NCI-H69 (cell line): ENCODE measurements at regions not wholly inside any gene's neighbourhood (a gene's known extent, or its start where the extent isn't known, plus 50 kb on each side); places are given as distances from the start of the nearest gene placed in this dataset.

Experiments used
- DNase-seq: peaks from one replicate; lab custom pipeline; 2025; lab: John Stamatoyannopoulos, UW

GRCh38 chr15:79185199-79185598, 94.6 kb upstream of the RASGRF1 start:
- DNase-seq = peak; percentile 4

- DNase-seq = peak; percentile 50
These were observed 93.9 kb upstream of the RASGRF1 start for GRCh38 chr15:79184465-79184892.

DNA sequence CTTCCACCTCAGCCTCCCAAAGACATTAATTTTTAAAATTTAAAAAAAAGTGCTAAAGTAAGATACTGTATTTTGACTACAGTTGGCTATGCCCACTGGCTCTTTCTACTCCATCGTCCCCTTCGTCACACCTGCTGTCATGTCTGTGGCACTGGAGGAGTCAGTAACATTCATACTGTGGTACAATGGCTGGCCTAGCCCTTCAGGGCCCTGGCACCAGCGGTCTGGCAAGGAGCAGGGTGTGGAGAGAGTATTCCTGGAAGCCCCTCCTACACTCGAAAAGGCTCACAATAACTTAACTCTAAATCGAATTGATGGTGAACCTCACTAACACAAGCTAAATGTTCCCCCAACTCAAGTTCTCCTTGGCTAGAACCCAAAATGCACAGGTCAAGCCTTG, 89.7 kb upstream of the RASGRF1 start:
- no peak for DNase-seq

GRCh38 chr15:79179597-79179996, 89.0 kb upstream of the RASGRF1 start:
- DNase-seq = no peak

DNA sequence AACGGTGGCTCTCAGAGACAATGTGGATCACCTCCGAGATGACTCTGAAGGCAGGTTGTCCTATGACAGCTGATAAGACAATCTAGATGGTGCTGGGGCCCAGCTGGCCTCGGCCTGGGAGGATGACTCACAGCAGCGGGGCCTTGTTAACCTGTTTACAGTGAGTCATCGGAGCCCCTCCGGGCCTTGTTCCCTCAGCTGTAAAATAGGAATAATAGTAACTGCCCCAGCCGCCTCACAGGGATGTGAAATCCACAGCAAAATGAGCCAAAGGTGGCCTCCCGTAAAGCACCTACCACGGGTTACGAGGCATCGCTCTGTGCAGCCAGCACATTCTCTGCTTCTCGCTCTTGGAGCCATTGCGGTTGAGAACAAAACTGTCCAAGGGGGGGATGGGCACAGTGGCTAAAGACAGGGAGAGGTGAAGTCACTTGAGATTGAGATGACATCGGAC, 88.6 kb upstream of the RASGRF1 start:
- peak; percentile 23 for DNase-seq

DNA sequence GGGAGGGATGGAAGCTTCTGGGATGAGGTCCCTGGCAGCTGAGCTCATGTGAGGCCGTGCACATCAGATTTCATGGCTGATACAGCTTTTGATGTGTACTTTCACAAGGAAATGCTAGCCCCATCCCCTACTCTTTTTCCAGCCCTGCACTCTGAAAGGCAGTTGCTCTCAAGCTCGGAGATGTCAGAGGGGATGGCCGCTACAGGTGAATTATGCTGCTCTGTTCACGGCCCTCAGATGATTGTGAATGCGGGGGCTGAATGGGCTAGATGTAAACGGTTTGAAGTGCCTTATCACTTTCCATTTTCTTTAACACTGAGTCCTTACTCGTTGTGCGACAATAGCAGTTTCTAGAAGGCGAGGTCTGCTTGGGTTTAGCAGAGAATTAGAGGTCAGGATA, 88.0 kb upstream of the RASGRF1 start:
- no peak for DNase-seq

DNA sequence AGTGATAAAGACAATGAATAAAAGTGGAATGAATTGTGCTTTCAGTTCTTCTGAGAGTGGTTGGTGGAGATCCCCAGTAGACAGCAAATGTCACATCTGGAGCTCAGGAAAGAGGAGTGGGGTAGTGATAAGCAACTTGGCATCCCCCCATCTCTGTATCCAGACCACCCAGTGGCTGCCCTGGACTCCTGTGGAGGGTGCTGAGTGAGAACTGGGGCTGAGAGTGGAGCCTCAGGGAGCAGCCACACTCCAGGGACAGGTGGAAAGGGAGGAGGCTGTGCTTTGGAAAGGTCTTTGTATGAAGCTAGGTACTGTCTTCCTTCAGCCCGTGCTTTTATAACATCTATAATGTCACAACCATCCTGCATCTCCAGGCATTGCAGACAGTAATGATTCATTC, 85.6 kb upstream of the RASGRF1 start:
- DNase-seq = no peak

DNA sequence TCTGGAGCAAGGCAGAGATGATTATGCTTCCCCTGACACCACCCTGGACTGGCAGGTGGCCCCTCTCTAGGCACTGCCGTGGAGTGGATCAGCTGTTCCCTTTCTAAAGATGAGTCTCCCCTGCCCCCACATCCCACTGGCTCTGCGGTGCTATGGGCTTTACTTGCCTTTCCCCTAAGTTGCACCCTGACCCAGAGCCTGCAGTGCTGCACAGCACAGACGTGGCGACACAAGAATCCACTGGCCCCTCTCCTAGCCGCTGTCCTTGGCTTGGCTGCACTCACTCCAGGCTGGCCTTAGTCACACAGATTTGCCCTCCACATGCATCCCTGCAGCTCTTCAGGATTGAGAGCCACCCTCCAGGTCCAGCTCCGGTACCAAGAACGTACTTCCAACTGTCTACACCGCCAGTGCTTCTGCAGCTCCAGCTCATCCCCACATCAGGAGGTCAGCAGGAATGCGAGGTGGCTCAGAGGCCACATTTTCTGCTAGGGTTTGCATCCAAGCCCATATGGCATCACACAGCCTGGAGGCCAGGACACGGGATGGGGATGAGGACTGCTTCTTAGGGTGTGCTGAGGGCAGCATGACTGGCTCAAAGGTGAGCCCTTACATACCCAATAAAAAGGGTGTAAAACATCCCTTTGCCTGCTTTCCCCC, 82.4 kb upstream of the RASGRF1 start:
- DNase-seq = no peak

GRCh38 chr15:79172032-79172481, 81.5 kb upstream of the RASGRF1 start:
- no peak for DNase-seq

DNA sequence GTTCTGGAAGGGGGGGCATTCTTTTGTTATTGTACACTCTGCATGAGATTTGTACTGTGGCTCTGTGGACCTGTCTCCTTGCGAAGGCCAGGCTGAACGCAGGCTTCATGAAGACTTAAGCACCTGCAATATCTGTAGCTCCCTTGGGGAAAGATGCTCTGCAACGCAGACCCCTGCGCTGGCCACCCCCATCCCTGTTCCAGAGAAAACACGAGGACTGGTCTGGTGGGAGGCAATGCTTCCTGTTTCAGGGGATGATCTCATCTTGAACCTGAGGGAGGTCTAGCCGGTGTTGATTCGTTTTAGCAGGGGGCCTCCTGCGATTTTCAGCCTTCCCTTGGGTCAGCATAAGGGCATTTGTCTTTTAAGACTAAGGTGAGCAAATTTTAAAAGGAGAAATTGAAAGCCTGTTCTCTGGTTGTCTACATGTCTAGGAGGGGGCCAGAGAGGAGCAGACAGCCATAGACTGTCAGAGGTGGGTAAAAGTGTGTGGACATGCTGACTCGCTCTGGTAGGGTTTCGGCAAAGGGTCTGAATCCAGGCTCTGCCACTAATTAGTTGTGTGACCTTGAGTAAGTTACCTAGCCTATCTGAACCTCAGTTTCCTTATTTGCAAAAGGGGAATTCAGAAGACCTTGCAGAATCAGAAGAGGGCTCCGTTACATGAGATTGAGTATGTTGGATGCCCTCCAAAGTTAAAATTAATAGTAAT, 80.9 kb upstream of the RASGRF1 start:
- DNase-seq = no peak

DNA sequence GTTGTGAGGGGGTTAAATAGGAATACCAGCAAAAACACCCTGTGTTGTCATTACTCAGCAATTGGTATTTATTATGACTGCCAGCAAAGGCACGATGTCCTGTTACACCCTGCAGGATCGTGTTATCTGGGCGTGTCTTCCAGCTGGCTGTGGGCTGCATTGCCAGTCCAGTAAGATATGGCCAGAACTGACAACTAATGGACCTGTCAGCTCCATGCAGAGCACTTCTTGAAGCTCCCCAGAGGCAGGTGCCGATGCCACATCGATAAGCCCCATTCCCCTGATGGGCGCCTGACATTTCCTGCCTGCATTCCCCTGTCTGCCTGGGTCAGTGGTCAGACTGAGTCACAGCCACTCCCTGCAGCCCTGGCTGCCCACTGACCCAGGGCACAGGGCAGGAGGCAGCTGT, 79.7 kb upstream of the RASGRF1 start:
- DNase-seq = no peak

DNA sequence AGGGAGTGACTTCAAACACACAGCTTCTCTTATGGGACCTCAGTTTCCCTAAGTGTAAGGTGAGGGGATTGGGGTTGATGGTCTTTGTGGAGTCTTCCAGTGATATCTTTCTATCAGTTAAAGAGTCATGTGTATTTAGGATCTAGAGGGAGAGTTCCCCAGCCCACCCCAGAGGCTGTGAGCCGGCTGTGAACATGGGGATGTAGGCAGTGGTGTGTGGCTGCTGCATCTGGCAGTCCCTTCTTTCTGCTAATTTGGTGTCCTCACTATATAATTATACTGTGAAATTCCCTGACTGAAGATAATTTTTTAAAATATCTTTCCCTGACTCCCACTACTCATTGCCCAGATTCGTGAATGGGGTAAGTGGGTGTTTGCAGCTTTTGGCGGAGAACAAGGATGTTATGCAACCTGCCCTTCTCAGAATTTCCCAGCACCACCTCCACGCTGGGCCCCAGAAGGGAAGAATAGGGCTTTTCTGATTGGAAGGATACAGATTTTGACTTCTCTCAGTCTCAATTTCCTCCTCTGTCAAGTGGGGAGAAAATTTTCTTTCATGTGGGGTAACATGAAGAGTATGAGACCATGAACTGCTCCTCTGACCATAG, 79.0 kb upstream of the RASGRF1 start:
- DNase-seq = no peak

- peak; percentile 84 for DNase-seq
These were observed 78.4 kb upstream of the RASGRF1 start for GRCh38 chr15:79168922-79169456.

GRCh38 chr15:79167776-79168175, 77.2 kb upstream of the RASGRF1 start:
- no peak for DNase-seq

- DNase-seq = no peak
These were observed 75.9 kb upstream of the RASGRF1 start for GRCh38 chr15:79166311-79166955.

DNA sequence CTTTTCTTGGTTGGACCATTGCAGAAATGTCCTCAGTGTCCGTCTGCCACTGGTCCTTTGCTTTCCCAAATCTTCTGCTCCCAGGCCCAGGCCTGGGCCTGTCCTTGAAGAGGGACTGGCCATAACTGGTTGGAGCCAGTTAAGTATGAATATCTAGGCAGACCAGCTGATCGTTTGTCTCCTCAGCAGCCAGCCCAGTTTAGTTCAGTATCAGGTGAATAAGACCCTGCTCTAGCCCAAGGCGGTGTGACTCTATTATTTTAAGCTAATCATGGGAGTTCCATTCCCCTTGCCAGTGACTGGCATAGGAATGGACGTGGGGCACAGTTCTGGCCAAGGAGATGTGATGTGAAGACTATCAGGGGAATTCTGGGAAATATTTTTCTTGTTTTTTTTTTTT, 73.9 kb upstream of the RASGRF1 start:
- no peak for DNase-seq

DNA sequence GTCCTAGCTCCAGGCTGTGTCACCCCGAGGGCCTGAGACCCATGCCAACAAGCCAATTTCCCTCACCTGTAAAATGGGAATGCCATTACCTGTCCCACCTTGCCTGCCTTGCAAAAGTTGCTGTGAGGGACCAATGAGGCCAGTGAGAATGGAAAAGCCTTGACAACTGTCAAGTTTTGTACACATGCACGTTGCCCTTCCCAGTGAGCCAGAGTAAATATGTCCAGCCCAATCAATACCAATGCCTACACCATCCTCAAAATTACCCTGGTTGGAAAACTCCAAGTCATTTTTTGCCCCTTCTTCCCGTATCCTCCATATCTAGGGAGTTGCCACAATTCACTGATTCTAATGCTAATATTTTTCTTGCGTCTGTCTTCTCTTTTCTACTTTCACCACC, 73.5 kb upstream of the RASGRF1 start:
- DNase-seq = no peak

GRCh38 chr15:79163395-79163794, 72.8 kb upstream of the RASGRF1 start:
- DNase-seq = no peak

DNA sequence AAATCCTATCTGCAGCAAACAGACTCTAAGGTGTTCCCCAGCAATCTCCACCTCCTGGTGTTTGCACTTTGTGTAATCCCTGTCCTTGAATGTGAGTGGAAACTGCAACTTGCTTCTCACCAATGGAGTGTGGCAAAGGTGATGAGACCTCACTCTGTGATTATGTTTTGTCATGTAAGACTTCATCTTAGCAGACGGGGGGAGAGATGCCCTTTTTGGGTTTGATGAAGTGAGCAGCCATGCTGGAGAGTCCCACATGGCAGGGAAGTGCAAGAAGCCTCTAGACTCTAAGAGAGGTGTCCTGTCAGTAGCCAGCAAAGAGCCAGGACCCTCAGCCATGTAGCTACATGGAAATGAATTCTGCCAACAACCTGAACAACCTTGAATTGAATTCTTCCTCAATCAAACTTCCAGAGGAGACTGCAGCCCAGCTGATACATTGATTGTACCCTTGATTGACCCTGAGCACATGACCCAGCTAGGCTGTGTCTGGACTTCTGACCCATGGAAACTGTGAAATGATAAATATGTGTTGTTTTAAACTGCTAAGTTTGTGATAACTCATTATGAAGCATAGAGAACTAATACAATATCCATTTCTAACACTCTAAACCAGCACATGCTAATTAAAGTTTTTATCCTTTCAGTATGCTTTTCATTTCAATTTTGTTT, 71.4 kb upstream of the RASGRF1 start:
- no peak for DNase-seq

DNA sequence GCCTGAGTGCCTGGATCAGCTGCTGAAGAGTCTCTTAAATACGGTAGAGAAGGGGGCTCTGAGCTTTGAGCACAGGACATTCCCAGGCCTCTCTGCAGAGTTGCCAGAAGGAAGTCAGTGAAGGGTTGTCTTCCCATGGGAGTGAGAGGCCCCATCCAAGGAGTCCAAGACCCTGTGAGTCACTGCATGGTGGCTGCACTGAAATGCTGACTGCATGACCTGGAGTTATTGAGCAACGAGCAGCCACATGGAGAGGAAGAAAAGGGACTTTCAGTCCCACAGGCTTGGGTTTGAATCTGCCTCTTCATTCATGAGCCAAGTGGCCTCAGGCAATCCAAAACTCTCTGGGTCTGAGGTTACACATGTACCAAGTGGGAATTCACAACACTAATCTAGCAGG, 69.6 kb upstream of the RASGRF1 start:
- no peak for DNase-seq

- DNase-seq = no peak
These were observed 67.3 kb upstream of the RASGRF1 start for GRCh38 chr15:79157631-79158592.
